ENCODE measurements at regions not wholly inside any gene's neighbourhood (a gene's known extent, or its start where the extent isn't known, plus 50 kb on each side); places are given as distances from the start of the nearest gene placed in this dataset.

DNA sequence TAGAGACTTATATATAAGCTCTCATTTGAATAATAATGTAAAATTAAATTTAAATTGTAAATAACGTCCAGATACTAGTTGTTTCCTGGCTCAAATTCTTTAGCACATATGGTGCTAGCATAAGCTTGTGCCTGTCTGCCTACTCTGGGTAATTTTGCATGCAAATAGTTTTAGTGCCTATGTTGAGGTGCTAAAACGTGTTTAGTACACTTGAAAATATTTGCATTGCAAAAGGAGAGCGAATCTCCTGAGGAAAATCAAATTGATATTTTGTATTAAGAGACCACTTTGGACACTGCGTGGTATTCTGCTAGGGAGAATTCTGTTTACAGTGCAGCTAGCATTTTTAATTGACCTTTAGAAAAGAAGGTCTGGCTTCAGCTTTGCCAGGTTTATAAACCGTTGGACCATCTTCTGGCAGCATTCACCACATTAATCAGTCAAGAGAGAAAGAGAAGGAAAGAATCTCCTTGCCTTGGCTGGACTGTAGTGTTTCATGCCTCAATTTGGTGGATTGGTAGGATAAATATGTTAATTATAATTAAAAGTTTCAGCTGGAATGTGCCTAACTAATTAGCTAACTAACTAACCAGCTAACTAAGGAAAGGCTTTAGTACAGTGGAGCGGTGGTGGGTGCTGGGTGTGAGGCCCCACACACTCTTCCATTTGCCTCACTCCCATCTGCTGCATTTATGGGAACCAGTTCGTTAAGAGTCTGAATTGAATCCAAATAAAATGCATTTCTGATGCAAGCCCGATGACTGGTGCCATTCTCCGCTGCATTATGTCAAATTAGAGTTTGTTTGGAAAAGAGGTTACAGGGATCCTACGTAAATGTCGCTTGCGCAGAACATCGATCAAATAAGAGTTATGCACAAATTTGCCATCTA, 150.1 kb upstream of the MPDZ start:
- DNase-seq (ENCODE audit: extremely low spot score in 2 of 2) = no peak
- Histone ChIP-seq H3K9me3 (no peaks in the 10 kb centered on the region), H3K4me1 (no peaks in the 10 kb centered on the region), H3K27me3 (no peaks in the 10 kb centered on the region), H3K36me3 (no peaks in the 10 kb centered on the region), H3K4me3 (no peak overlapping the region), H3K27ac (no peak overlapping the region)
- intact Hi-C loops (cut with DNase I) = loop anchor here (10.0 kb wide), 1 partner anchor 925 kb away; no protein-coding TSS in a partner anchor
- TF ChIP-seq POLR2A (IDR thresholded peaks at IDR 0.05) (no peak), POLR2AphosphoS5 (IDR thresholded peaks at IDR 0.05; ENCODE audit: insufficient read depth in 1 of 2, low read depth in 1 of 2) (no peak)
- TF ChIP-seq, protein P1, sequence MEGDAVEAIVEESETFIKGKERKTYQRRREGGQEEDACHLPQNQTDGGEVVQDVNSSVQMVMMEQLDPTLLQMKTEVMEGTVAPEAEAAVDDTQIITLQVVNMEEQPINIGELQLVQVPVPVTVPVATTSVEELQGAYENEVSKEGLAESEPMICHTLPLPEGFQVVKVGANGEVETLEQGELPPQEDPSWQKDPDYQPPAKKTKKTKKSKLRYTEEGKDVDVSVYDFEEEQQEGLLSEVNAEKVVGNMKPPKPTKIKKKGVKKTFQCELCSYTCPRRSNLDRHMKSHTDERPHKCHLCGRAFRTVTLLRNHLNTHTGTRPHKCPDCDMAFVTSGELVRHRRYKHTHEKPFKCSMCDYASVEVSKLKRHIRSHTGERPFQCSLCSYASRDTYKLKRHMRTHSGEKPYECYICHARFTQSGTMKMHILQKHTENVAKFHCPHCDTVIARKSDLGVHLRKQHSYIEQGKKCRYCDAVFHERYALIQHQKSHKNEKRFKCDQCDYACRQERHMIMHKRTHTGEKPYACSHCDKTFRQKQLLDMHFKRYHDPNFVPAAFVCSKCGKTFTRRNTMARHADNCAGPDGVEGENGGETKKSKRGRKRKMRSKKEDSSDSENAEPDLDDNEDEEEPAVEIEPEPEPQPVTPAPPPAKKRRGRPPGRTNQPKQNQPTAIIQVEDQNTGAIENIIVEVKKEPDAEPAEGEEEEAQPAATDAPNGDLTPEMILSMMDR (IDR thresholded peaks at IDR 0.05) = no peak

DNA sequence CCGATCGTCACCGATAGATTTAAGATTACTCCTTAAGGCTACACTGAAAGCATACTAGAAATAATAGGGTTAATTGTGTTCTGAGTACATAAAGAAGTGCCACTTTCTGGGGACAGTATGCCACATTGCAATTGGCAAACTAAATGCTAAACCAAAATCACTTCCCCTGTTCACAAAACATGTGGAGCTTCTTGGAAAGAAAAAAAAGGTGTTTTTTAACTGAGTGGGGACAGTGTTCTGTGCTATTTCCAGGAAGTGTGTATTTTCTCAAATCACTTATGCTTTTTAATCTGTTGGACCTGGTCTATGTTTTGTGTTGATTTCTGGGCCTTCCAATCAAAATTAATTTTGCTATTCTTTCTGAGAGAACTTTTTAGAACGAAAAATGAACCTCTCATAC, 149.3 kb upstream of the MPDZ start:
- no peak for DNase-seq (ENCODE audit: extremely low spot score in 2 of 2)
- intact Hi-C loops (cut with DNase I) = loop anchor here (10.0 kb wide), 1 partner anchor 926 kb away; no protein-coding TSS in a partner anchor
- H3K27ac ChIP-seq = no peak overlapping the region

DNA sequence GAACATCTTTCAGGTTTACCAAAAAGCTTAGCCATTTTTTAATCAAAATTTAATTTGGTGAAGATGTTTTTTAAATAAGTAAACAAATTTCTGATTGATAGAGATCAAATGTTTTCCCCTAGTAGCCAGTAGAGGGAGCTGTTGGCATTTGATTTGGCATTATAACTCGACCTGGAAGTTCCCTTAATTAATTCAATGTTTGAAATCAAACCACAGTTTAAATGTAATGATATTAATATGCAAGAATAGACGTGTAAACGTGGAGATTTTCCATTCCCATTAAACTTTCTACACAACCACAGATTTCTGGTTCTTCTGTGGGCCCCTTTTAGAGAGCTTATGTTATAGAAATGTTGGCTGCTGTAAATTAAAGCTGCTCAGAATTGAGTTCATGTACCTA, 148.1 kb upstream of the MPDZ start:
- Histone ChIP-seq H3K27me3 (no peaks in the 10 kb centered on the region), H3K4me3 (no peak overlapping the region), H3K9me3 (no peaks in the 10 kb centered on the region), H3K27ac (no peak overlapping the region), H3K4me1 (no peaks in the 10 kb centered on the region), H3K36me3 (no peaks in the 10 kb centered on the region)
- TF ChIP-seq POLR2A (IDR thresholded peaks at IDR 0.05) = no peak
- TF ChIP-seq POLR2AphosphoS5 (IDR thresholded peaks at IDR 0.05; ENCODE audit: insufficient read depth in 1 of 2, low read depth in 1 of 2) = no peak
- TF ChIP-seq, protein P1 (IDR thresholded peaks at IDR 0.05) = peak; percentile 63 to 71 (median 69)
- intact Hi-C loops (cut with DNase I) = loop anchor here (10.0 kb wide), 1 partner anchor 927 kb away; no protein-coding TSS in a partner anchor
- no peak for DNase-seq (ENCODE audit: extremely low spot score in 2 of 2)

More for the DNA sequence above, 149.3 kb upstream of the MPDZ start:
- Histone ChIP-seq H3K27me3 (no peaks in the 10 kb centered on the region), H3K4me3 (no peak overlapping the region), H3K9me3 (no peaks in the 10 kb centered on the region), H3K4me1 (no peaks in the 10 kb centered on the region), H3K36me3 (no peaks in the 10 kb centered on the region)
- TF ChIP-seq POLR2AphosphoS5 (IDR thresholded peaks at IDR 0.05; ENCODE audit: insufficient read depth in 1 of 2, low read depth in 1 of 2) = no peak
- TF ChIP-seq POLR2A (IDR thresholded peaks at IDR 0.05) = no peak
- TF ChIP-seq, protein P1 (IDR thresholded peaks at IDR 0.05) = no peak

DNA sequence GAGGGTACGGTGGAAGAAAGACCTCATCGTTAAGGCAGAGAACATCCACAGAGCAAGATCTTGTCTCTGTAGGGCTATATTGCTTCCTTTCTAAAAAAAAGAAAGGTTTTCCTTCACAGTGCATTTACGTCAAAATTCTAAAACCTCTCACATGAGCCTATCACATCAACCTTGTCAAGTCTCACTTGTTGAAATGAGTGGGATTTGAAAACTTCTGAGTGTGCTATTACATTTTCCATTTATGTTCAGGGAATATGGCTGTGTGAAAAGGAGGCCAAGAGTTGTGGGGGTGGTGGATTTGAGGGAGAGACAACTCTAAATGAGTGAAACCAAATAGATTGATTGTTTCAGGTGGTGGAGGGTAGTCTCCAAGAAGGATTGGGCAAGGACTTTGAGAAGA, 147.1 kb upstream of the MPDZ start:
- H3K4me3 ChIP-seq = no peak overlapping the region
- no peaks in the 10 kb centered on the region for H3K4me1 ChIP-seq
- H3K36me3 ChIP-seq = no peaks in the 10 kb centered on the region
- intact Hi-C loops (cut with DNase I) = loop anchor here (10.0 kb wide), 1 partner anchor 928 kb away; no protein-coding TSS in a partner anchor
- TF ChIP-seq, protein P1 (IDR thresholded peaks at IDR 0.05) = no peak
- TF ChIP-seq POLR2AphosphoS5 (IDR thresholded peaks at IDR 0.05; ENCODE audit: insufficient read depth in 1 of 2, low read depth in 1 of 2) (no peak), POLR2A (IDR thresholded peaks at IDR 0.05) (no peak)
- no peaks in the 10 kb centered on the region for H3K27me3 ChIP-seq
- no peaks in the 10 kb centered on the region for H3K9me3 ChIP-seq
- DNase-seq (ENCODE audit: extremely low spot score in 2 of 2) = no peak
- H3K27ac ChIP-seq = no peak overlapping the region

DNA sequence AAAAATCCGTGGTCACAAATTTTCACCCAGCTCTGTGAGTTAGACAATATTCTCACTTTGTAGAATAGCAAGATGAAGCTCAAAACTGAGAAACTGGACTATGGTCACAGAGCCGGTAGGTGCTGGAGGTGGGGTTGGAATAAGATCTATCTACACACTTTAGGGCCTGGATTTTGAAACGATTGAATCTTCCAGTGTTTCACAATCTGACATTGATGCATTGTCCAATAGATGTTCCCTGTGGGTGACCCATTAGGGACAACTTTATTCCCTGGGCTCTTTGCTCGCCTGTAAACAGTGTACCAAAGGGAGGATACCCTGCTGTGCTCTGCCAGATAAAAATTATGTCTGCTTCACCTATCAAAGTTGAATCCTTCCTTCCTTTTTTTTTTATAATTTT, 145.4 kb upstream of the MPDZ start:
- DNase-seq (ENCODE audit: extremely low spot score in 2 of 2) = no peak
- no peaks in the 10 kb centered on the region for H3K4me1 ChIP-seq
- intact Hi-C loops (cut with DNase I) = loop anchor here (10.0 kb wide), 1 partner anchor 930 kb away; no protein-coding TSS in a partner anchor
- no peak overlapping the region for H3K4me3 ChIP-seq
- no peaks in the 10 kb centered on the region for H3K9me3 ChIP-seq
- H3K36me3 ChIP-seq = no peaks in the 10 kb centered on the region
- TF ChIP-seq, protein P1 (IDR thresholded peaks at IDR 0.05) = no peak
- TF ChIP-seq POLR2A (IDR thresholded peaks at IDR 0.05) = no peak
- TF ChIP-seq POLR2AphosphoS5 (IDR thresholded peaks at IDR 0.05; ENCODE audit: insufficient read depth in 1 of 2, low read depth in 1 of 2) = no peak
- no peak overlapping the region for H3K27ac ChIP-seq
- no peaks in the 10 kb centered on the region for H3K27me3 ChIP-seq

Data from vagina (tissue), 2 donors.